GM19043 (cell line): ENCODE measurements at regions not wholly inside any gene's neighbourhood (a gene's known extent, or its start where the extent isn't known, plus 50 kb on each side); places are given as distances from the start of the nearest gene placed in this dataset.

Experiments
- ATAC-seq: cut with Tn5 transposase; IDR thresholded peaks from one replicate; pipeline ENCODE4 v1.9.1; 2021; ENCODE audit warnings: low read depth; ENCODE audit not compliant: unreplicated experiment

GRCh38 chr2:176495826-176496225 lies 226.6 kb downstream of the MTX2 start:
- ATAC-seq, result no peak

- ATAC-seq, result no peak
Measured at GRCh38 chr2:176496761-176497160, 227.5 kb downstream of the MTX2 start.

GRCh38 chr2:176500901-176501300 lies 231.7 kb downstream of the MTX2 start:
- ATAC-seq, result no peak

GRCh38 chr2:176501617-176502016 lies 232.4 kb downstream of the MTX2 start:
- ATAC-seq, result no peak

- ATAC-seq, result no peak
Measured at GRCh38 chr2:176502619-176503018, 233.4 kb downstream of the MTX2 start.

GRCh38 chr2:176503776-176504175 lies 234.5 kb downstream of the MTX2 start:
- no peak for ATAC-seq

GRCh38 chr2:176504440-176504839 lies 235.2 kb downstream of the MTX2 start:
- no peak for ATAC-seq

GRCh38 chr2:176507786-176508185 lies 238.5 kb downstream of the MTX2 start:
- ATAC-seq, result no peak

- no peak for ATAC-seq
Measured at GRCh38 chr2:176508374-176508773, 239.1 kb downstream of the MTX2 start.

GRCh38 chr2:176508984-176509740 lies 239.9 kb downstream of the MTX2 start:
- ATAC-seq, result no peak

- no peak for ATAC-seq
Measured at GRCh38 chr2:176514276-176514675, 245.0 kb downstream of the MTX2 start.

GRCh38 chr2:176514805-176515500 lies 245.7 kb downstream of the MTX2 start:
- ATAC-seq, result no peak

GRCh38 chr2:176516051-176516602 lies 246.9 kb downstream of the MTX2 start:
- ATAC-seq, result no peak

GRCh38 chr2:176518823-176519222 lies 249.6 kb downstream of the MTX2 start:
- ATAC-seq, result no peak

GRCh38 chr2:176521878-176522670 lies 252.8 kb downstream of the MTX2 start:
- no peak for ATAC-seq

GRCh38 chr2:176525086-176525485 lies 255.8 kb downstream of the MTX2 start:
- no peak for ATAC-seq

GRCh38 chr2:176526995-176527901 lies 258.0 kb downstream of the MTX2 start:
- no peak for ATAC-seq

- no peak for ATAC-seq
Measured at GRCh38 chr2:176531608-176532007, 262.4 kb downstream of the MTX2 start.

GRCh38 chr2:176533505-176534193 lies 264.4 kb downstream of the MTX2 start:
- no peak for ATAC-seq
